ENCODE measurements at regions not wholly inside any gene's neighbourhood (a gene's known extent, or its start where the extent isn't known, plus 50 kb on each side); places are given as distances from the start of the nearest gene placed in this dataset.

- TF ChIP-seq, protein P1, sequence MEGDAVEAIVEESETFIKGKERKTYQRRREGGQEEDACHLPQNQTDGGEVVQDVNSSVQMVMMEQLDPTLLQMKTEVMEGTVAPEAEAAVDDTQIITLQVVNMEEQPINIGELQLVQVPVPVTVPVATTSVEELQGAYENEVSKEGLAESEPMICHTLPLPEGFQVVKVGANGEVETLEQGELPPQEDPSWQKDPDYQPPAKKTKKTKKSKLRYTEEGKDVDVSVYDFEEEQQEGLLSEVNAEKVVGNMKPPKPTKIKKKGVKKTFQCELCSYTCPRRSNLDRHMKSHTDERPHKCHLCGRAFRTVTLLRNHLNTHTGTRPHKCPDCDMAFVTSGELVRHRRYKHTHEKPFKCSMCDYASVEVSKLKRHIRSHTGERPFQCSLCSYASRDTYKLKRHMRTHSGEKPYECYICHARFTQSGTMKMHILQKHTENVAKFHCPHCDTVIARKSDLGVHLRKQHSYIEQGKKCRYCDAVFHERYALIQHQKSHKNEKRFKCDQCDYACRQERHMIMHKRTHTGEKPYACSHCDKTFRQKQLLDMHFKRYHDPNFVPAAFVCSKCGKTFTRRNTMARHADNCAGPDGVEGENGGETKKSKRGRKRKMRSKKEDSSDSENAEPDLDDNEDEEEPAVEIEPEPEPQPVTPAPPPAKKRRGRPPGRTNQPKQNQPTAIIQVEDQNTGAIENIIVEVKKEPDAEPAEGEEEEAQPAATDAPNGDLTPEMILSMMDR (IDR thresholded peaks at IDR 0.05) = no peak
- no peak for TF ChIP-seq POLR2A (IDR thresholded peaks at IDR 0.05)
Observed at GRCh38 chr3:178182337-178182779, 353.9 kb upstream of the KCNMB2 start.
